Medulla oblongata (tissue), 1 donor: ENCODE measurements at regions not wholly inside any gene's neighbourhood (a gene's known extent, or its start where the extent isn't known, plus 50 kb on each side); places are given as distances from the start of the nearest gene placed in this dataset.
A peak's percentile ranks its signal among the peaks of the same experiment; 100 is the strongest.

ENCODE experiments used
- DNase-seq: peaks from one replicate; pipeline ENCODE4 v3.0.0-alpha.2; 2015; ENCODE audit errors: extremely low spot score

- DNase-seq = no peak
These were observed 77.6 kb upstream of the SLC35F4 start for GRCh38 chr14:57943541-57943940.

- DNase-seq = no peak
These were observed 77.1 kb upstream of the SLC35F4 start for GRCh38 chr14:57943038-57943437.

- no peak for DNase-seq
These were observed 73.2 kb upstream of the SLC35F4 start for GRCh38 chr14:57939084-57939483.

GRCh38 chr14:57938533-57938932 lies 72.6 kb upstream of the SLC35F4 start:
- no peak for DNase-seq

GRCh38 chr14:57937676-57938075 lies 71.8 kb upstream of the SLC35F4 start:
- no peak for DNase-seq

- peak; percentile 33 for DNase-seq
These were observed 67.5 kb upstream of the SLC35F4 start for GRCh38 chr14:57933349-57933748.

GRCh38 chr14:57930241-57930975 lies 64.5 kb upstream of the SLC35F4 start:
- no peak for DNase-seq

- DNase-seq = no peak
These were observed 62.8 kb upstream of the SLC35F4 start for GRCh38 chr14:57928732-57929131.

- no peak for DNase-seq
These were observed 55.5 kb upstream of the SLC35F4 start for GRCh38 chr14:57921377-57921776.

GRCh38 chr14:57918791-57919190 lies 52.9 kb upstream of the SLC35F4 start:
- DNase-seq = no peak
